ENCODE measurements at regions not wholly inside any gene's neighbourhood (a gene's known extent, or its start where the extent isn't known, plus 50 kb on each side); places are given as distances from the start of the nearest gene placed in this dataset.

DNA sequence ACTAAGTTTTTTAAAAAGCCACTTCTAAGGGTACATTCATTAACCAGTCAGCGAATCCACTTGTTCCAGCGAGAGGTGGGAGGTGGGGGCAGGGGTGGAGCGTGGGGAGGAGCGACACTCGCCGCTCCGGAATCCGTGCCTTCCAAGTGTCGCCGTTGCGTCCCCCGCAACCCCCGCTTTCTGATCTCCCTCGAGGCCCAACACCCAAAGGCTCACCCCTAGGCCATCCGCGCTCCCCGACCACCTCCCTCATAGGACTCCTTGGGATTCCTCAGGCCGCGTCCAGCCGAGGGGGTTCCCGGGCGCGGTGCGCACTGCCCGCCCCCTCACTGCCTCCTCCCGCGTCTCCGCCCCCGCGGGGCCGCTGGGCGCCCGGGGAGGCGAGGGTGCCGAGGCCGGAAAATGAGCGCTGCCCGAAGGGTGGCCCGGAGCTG lies 108.1 kb upstream of the STOX2 start:
- TF ChIP-seq EP300 (IDR thresholded peaks at IDR 0.05) (no peak), POLR2A (IDR thresholded peaks at IDR 0.05) (no peak)
- TF ChIP-seq, protein P1, sequence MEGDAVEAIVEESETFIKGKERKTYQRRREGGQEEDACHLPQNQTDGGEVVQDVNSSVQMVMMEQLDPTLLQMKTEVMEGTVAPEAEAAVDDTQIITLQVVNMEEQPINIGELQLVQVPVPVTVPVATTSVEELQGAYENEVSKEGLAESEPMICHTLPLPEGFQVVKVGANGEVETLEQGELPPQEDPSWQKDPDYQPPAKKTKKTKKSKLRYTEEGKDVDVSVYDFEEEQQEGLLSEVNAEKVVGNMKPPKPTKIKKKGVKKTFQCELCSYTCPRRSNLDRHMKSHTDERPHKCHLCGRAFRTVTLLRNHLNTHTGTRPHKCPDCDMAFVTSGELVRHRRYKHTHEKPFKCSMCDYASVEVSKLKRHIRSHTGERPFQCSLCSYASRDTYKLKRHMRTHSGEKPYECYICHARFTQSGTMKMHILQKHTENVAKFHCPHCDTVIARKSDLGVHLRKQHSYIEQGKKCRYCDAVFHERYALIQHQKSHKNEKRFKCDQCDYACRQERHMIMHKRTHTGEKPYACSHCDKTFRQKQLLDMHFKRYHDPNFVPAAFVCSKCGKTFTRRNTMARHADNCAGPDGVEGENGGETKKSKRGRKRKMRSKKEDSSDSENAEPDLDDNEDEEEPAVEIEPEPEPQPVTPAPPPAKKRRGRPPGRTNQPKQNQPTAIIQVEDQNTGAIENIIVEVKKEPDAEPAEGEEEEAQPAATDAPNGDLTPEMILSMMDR (IDR thresholded peaks at IDR 0.05): no peak

Data from gastroesophageal sphincter (tissue), 3 donors.